ENCODE measurements at regions not wholly inside any gene's neighbourhood (a gene's known extent, or its start where the extent isn't known, plus 50 kb on each side); places are given as distances from the start of the nearest gene placed in this dataset.

GRCh38 chr18:34567857-34568256 lies 142.2 kb upstream of the DTNA start:
- H3K36me3 ChIP-seq, result no peaks in the 10 kb centered on the region
- H3K4me3 ChIP-seq, result no peak overlapping the region
- TF ChIP-seq CTCF (IDR thresholded peaks at IDR 0.05) (no peak), POLR2A (IDR thresholded peaks at IDR 0.05) (no peak)
- intact Hi-C loops (cut with DNase I), result no loop called here
- DNase-seq, result no peak
- no peak overlapping the region for H3K27ac ChIP-seq
- no peaks in the 10 kb centered on the region for H3K4me1 ChIP-seq
- no peaks in the 10 kb centered on the region for H3K9me3 ChIP-seq
- ATAC-seq, result no peak
- 91% methylated on average over 2 of the region's 2 CpGs for WGBS (ENCODE audit: insufficient coverage, low coverage, low lambda C conversion rate, missing lambda C conversion rate)
- H3K27me3 ChIP-seq, result no peaks in the 10 kb centered on the region

- Histone ChIP-seq H3K27me3 (no peaks in the 10 kb centered on the region), H3K27ac (no peak overlapping the region), H3K4me3 (no peak overlapping the region), H3K36me3 (no peaks in the 10 kb centered on the region), H3K9me3 (no peaks in the 10 kb centered on the region), H3K4me1 (no peaks in the 10 kb centered on the region)
- TF ChIP-seq POLR2A (IDR thresholded peaks at IDR 0.05) (no peak), CTCF (IDR thresholded peaks at IDR 0.05) (no peak)
- DNase-seq (no peak), ATAC-seq (no peak)
- intact Hi-C loops (cut with DNase I), result no loop called here
- 90% methylated on average over 2 of the region's 6 CpGs for WGBS (ENCODE audit: insufficient coverage, low coverage, low lambda C conversion rate, missing lambda C conversion rate)
Measured at GRCh38 chr18:34576622-34577021, 133.5 kb upstream of the DTNA start.

GRCh38 chr18:34583895-34584294 lies 126.2 kb upstream of the DTNA start:
- no peaks in the 10 kb centered on the region for H3K36me3 ChIP-seq
- no peaks in the 10 kb centered on the region for H3K9me3 ChIP-seq
- ATAC-seq (no peak), DNase-seq (no peak)
- no peaks in the 10 kb centered on the region for H3K4me1 ChIP-seq
- TF ChIP-seq CTCF (IDR thresholded peaks at IDR 0.05) (no peak), POLR2A (IDR thresholded peaks at IDR 0.05) (no peak)
- 100% methylated on average over 1 of the region's 4 CpGs for WGBS (ENCODE audit: insufficient coverage, low coverage, low lambda C conversion rate, missing lambda C conversion rate)
- H3K4me3 ChIP-seq, result no peak overlapping the region
- no peak overlapping the region for H3K27ac ChIP-seq
- H3K27me3 ChIP-seq, result no peaks in the 10 kb centered on the region
- intact Hi-C loops (cut with DNase I), result no loop called here

- Histone ChIP-seq H3K27ac (no peak overlapping the region), H3K36me3 (no peaks in the 10 kb centered on the region), H3K4me1 (no peaks in the 10 kb centered on the region), H3K27me3 (no peaks in the 10 kb centered on the region), H3K9me3 (no peaks in the 10 kb centered on the region), H3K4me3 (no peak overlapping the region)
- intact Hi-C loops (cut with DNase I), result no loop called here
- ATAC-seq, result no peak
- 63% methylated on average over 2 of the region's 2 CpGs for WGBS (ENCODE audit: insufficient coverage, low coverage, low lambda C conversion rate, missing lambda C conversion rate)
- no peak for DNase-seq
- no peak for TF ChIP-seq POLR2A (IDR thresholded peaks at IDR 0.05)
- TF ChIP-seq CTCF (IDR thresholded peaks at IDR 0.05), result no peak
Measured at GRCh38 chr18:34590503-34590902, 119.6 kb upstream of the DTNA start.

- TF ChIP-seq CTCF (IDR thresholded peaks at IDR 0.05), result no peak
- TF ChIP-seq POLR2A (IDR thresholded peaks at IDR 0.05), result no peak
- intact Hi-C loops (cut with DNase I), result no loop called here
- no peak overlapping the region for H3K27ac ChIP-seq
- no peaks in the 10 kb centered on the region for H3K4me1 ChIP-seq
- H3K4me3 ChIP-seq, result no peak overlapping the region
- H3K36me3 ChIP-seq, result no peaks in the 10 kb centered on the region
- DNase-seq (no peak), ATAC-seq (no peak)
- 91% methylated on average over 2 of the region's 2 CpGs for WGBS (ENCODE audit: insufficient coverage, low coverage, low lambda C conversion rate, missing lambda C conversion rate)
- no peaks in the 10 kb centered on the region for H3K9me3 ChIP-seq
- no peaks in the 10 kb centered on the region for H3K27me3 ChIP-seq
Measured at GRCh38 chr18:34591920-34592444, 118.1 kb upstream of the DTNA start.
